GM21526 (cell line): ENCODE measurements at regions not wholly inside any gene's neighbourhood (a gene's known extent, or its start where the extent isn't known, plus 50 kb on each side); places are given as distances from the start of the nearest gene placed in this dataset.
A peak's percentile ranks its signal among the peaks of the same experiment; 100 is the strongest.
"Not testable (repeated sequence)": the region's sequence is repeated elsewhere in the genome, so short reads cannot be mapped to it uniquely, and the experiment has no call there.

Experiments
- ATAC-seq: cut with Tn5 transposase; IDR thresholded peaks from one replicate; pipeline ENCODE4 v1.9.1; 2021; ENCODE audit warnings: moderate library complexity; ENCODE audit not compliant: unreplicated experiment, low FRiP score

GRCh38 chr2:39837856-39838453 lies 58.9 kb upstream of the THUMPD2 start:
- peak; percentile 97 for ATAC-seq

- ATAC-seq: no peak
Measured at GRCh38 chr2:39836638-39837037, 57.6 kb upstream of the THUMPD2 start.

GRCh38 chr2:39834426-39834825 lies 55.4 kb upstream of the THUMPD2 start:
- ATAC-seq: no peak

GRCh38 chr2:39830610-39831009 lies 51.6 kb upstream of the THUMPD2 start:
- ATAC-seq: not testable (repeated sequence)
